ENCODE measurements at regions not wholly inside any gene's neighbourhood (a gene's known extent, or its start where the extent isn't known, plus 50 kb on each side); places are given as distances from the start of the nearest gene placed in this dataset.

- no TSS peak for BruUV-seq (replicated peaks)
- Histone ChIP-seq H3K36me3 (ENCODE audit: insufficient read depth, low read length) (peaks cover 22% of the 10 kb centered on the region), H3K4me3 (ENCODE audit: low read depth, low read length, poor library complexity, severe bottlenecking) (no peak overlapping the region), H3K4me1 (ENCODE audit: insufficient read depth, low read length, poor library complexity, severe bottlenecking) (peaks cover 32% of the 10 kb centered on the region), H3K9me3 (ENCODE audit: low read length) (no peaks in the 10 kb centered on the region; the same call in 1 of the 2 replicates), H2AFZ (ENCODE audit: low read length) (no peak overlapping the region), H3K27ac (ENCODE audit: low read depth, low read length, poor library complexity, severe bottlenecking) (no peak overlapping the region), H3K9me2 (ENCODE audit: insufficient read depth, low read length) (no peaks in the 10 kb centered on the region), H4K20me1 (ENCODE audit: insufficient read depth, low read length) (no peaks in the 10 kb centered on the region), H3K79me2 (ENCODE audit: insufficient read depth, low read depth, low read length) (peaks cover 28% of the 10 kb centered on the region; the same call in 1 of the 2 replicates), H3K4me2 (ENCODE audit: low read length) (no peak overlapping the region)
- DNase-seq (ENCODE audit: low spot score) = no peak
- ChIA-PET CTCF (ENCODE audit: unreplicated experiment) (no interaction called here), POLR2A (interaction anchor here (1.3 kb wide), 1 partner anchor 21 kb away, joined by 4 read pairs; no protein-coding TSS in a partner anchor)
- intact Hi-C loops (cut with micrococcal nuclease; ENCODE audit: unreplicated experiment) = no loop called here
- no peak for TF ChIP-seq EZH2phosphoT487 (IDR thresholded peaks at IDR 0.05; ENCODE audit: borderline replicate concordance, low read depth, low read length)
- TF ChIP-seq CTCF (conservative IDR thresholded peaks at IDR 0.05; ENCODE audit: low read length) = no peak
Measured at GRCh38 chr14:71359823-71360222, 452.6 kb downstream of the PCNX1 start.

- no peak for DNase-seq (ENCODE audit: low spot score)
- intact Hi-C loops (cut with micrococcal nuclease; ENCODE audit: unreplicated experiment) = no loop called here
- H3K4me3 ChIP-seq (ENCODE audit: low read depth, low read length, poor library complexity, severe bottlenecking) = no peak overlapping the region
Measured at GRCh38 chr14:71361336-71361735, 454.1 kb downstream of the PCNX1 start.

More at GRCh38 chr14:71361336-71361735, 454.1 kb downstream of the PCNX1 start:
- Histone ChIP-seq H3K4me1 (ENCODE audit: insufficient read depth, low read length, poor library complexity, severe bottlenecking) (peaks cover 26% of the 10 kb centered on the region), H3K36me3 (ENCODE audit: insufficient read depth, low read length) (peaks cover 22% of the 10 kb centered on the region), H4K20me1 (ENCODE audit: insufficient read depth, low read length) (no peaks in the 10 kb centered on the region), H3K9me2 (ENCODE audit: insufficient read depth, low read length) (no peaks in the 10 kb centered on the region), H3K27ac (ENCODE audit: low read depth, low read length, poor library complexity, severe bottlenecking) (no peak overlapping the region), H3K79me2 (ENCODE audit: insufficient read depth, low read depth, low read length) (peaks cover 28% of the 10 kb centered on the region; the same call in 1 of the 2 replicates), H2AFZ (ENCODE audit: low read length) (no peak overlapping the region), H3K9me3 (ENCODE audit: low read length) (no peaks in the 10 kb centered on the region; the same call in 1 of the 2 replicates), H3K4me2 (ENCODE audit: low read length) (no peak overlapping the region)
- TF ChIP-seq CTCF (conservative IDR thresholded peaks at IDR 0.05; ENCODE audit: low read length) (no peak), EZH2phosphoT487 (IDR thresholded peaks at IDR 0.05; ENCODE audit: borderline replicate concordance, low read depth, low read length) (no peak)
- no TSS peak for BruUV-seq (replicated peaks)
- ChIA-PET POLR2A (no interaction called here), CTCF (ENCODE audit: unreplicated experiment) (interaction anchor here (0.5 kb wide), 1 partner anchor 188 kb away, joined by 5 read pairs; no protein-coding TSS in a partner anchor)
